ENCODE measurements at regions not wholly inside any gene's neighbourhood (a gene's known extent, or its start where the extent isn't known, plus 50 kb on each side); places are given as distances from the start of the nearest gene placed in this dataset.
"Not testable (repeated sequence)": the region's sequence is repeated elsewhere in the genome, so short reads cannot be mapped to it uniquely, and the experiment has no call there.

DNA sequence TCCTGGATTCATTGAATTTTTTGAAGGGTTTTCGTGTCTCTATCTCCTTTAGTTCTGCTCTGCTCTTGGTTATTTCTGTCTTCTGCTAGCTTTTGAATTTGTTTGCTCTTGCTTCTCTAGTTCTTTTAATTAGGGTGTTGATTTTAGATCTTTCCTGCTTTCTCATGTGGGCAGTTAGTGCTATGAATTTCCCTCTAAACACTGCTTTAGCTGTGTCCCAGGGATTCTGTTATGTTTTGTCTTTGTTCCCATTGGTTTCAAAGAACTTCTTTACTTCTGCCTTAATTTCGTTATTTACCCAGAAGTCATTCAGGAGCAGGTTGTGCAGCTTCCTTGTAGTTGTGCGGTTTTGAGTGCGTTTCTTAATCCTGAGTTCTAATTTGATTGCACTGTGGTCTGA lies 220.1 kb downstream of the UTRN start:
- TF ChIP-seq EZH2 (IDR thresholded peaks at IDR 0.05); POLR2AphosphoS5 (IDR thresholded peaks at IDR 0.05; ENCODE audit: borderline replicate concordance, low read depth, low read length): not testable (repeated sequence)

All from SK-N-MC (cell line).